DND-41 (cell line): ENCODE measurements at regions not wholly inside any gene's neighbourhood (a gene's known extent, or its start where the extent isn't known, plus 50 kb on each side); places are given as distances from the start of the nearest gene placed in this dataset.

Experiments
- ATAC-seq: fragments of 200-7000 bp; cut with Tn5 transposase; 3 replicates; pipeline ENCODE4 v1.9.1; 2021; ENCODE audit warnings: low read depth; ENCODE audit not compliant: insufficient read depth
- DNase-seq: peaks from one replicate; pipeline ENCODE4 v3.0.0-alpha.2; 2020
- H2AFZ ChIP-seq: 2 replicates; pipeline ENCODE4 v1.6.0; 2012; ENCODE audit warnings: low read depth, low read length
- H3K27ac ChIP-seq: 2 replicates; pipeline ENCODE4 v1.5.1; 2012; ENCODE audit warnings: low read length, inconsistent platforms
- H3K27me3 ChIP-seq: fragments of 200-600 bp; sonication (generic); 2 replicates; pipeline ENCODE4 v1.6.0; 2012; ENCODE audit warnings: low read length, mild to moderate bottlenecking, inconsistent platforms; ENCODE audit not compliant: insufficient read depth, poor library complexity
- H3K36me3 ChIP-seq: 2 replicates; pipeline ENCODE4 v1.5.1; 2012; ENCODE audit warnings: low read length, inconsistent platforms; ENCODE audit not compliant: insufficient read depth
- H3K4me1 ChIP-seq: 2 replicates; pipeline ENCODE4 v1.5.1; 2012; ENCODE audit warnings: mild to moderate bottlenecking, low read length; ENCODE audit not compliant: insufficient read depth
- H3K4me2 ChIP-seq: 2 replicates; pipeline ENCODE4 v1.6.0; 2012; ENCODE audit warnings: mild to moderate bottlenecking, moderate library complexity, low read length, inconsistent platforms; ENCODE audit not compliant: insufficient read depth
- H3K4me3 ChIP-seq, 2 experiments: fragments of 200-600 bp in 1 of 2; shearing (Covaris generic) in 1 of 2; 2 replicates each; pipeline ENCODE4 v1.5.1; 2012 to 2016; ENCODE audit warnings: inconsistent platforms in 2 of 2, low read length in 2 of 2, mild to moderate bottlenecking in 2 of 2, low read depth in 1 of 2, moderate library complexity in 1 of 2
- H3K79me2 ChIP-seq: 2 replicates; pipeline ENCODE4 v1.6.0; 2012; ENCODE audit warnings: low read length, inconsistent platforms; ENCODE audit not compliant: insufficient read depth
- H3K9ac ChIP-seq: 2 replicates; pipeline ENCODE4 v1.6.0; 2012; ENCODE audit warnings: low read depth, mild to moderate bottlenecking, inconsistent platforms, low read length, moderate library complexity
- H3K9me3 ChIP-seq: 2 replicates; pipeline ENCODE4 v1.5.1; 2012; ENCODE audit warnings: low read length, moderate library complexity, mild to moderate bottlenecking, inconsistent platforms; ENCODE audit not compliant: insufficient read depth, severe bottlenecking
- H4K20me1 ChIP-seq: 2 replicates; pipeline ENCODE4 v1.6.0; 2012; ENCODE audit warnings: low read length; ENCODE audit not compliant: insufficient read depth
- EZH2 ChIP-seq: IDR thresholded peaks from 3 replicates; pipeline ENCODE4 v1.6.1; 2012; ENCODE audit warnings: borderline replicate concordance, low read depth, mild to moderate bottlenecking, moderate library complexity, low read length, inconsistent platforms; ENCODE audit not compliant: severe bottlenecking
- TF ChIP-seq, protein P1 (sequence below): IDR thresholded peaks from 2 replicates; pipeline ENCODE4 v1.5.1; 2012; ENCODE audit warnings: borderline replicate concordance, low read length, moderate library complexity, mild to moderate bottlenecking; ENCODE audit not compliant: poor library complexity, severe bottlenecking; ENCODE audit errors: extremely low read depth

DNA sequence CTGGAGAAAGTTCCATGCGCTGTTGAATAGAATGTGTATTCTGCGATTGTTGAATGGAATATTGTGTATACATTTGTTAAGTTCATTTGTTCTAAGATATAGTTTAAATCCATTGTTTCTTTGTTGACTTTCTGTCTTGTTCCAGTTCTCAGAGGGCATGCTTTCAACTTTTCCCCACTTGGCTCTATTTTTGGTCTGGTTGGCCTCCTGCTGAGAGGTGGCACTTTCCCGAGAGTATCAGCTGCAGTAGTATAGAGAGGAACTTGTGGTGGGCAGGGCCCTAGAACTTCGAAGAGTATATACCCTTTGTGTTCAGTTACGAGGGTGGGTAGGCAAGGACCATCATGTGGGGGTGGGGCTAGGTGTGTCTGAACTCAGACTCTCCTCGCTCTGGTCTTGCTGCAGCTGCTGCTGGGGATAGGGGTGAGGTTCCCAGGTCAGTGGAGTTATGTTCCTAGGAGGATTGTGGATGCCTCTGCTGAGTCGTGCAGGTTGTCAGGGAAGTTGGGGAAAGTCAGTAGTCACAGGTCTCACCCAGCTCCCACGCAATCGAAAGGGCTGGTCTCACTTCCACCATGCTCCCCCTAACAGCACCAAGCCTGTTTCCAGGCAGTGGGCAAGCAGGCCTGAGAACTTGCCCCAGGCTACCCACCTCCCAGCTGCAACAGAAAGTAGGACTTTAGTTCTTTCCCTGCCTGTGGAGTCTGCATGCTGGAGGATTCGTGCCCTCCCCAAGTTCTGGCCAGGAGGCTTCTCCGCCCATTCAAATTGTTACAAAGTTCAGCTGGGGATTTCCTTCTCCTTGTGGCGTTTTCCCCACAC is 118.9 kb upstream of the SSTR4 start:
- H3K9ac ChIP-seq, result no peak overlapping the region
- peak; percentile 49; the same call in 2 of the 3 replicates for ATAC-seq
- H3K79me2 ChIP-seq, result no peaks in the 10 kb centered on the region
- no peak overlapping the region for H3K4me2 ChIP-seq
- H4K20me1 ChIP-seq, result no peaks in the 10 kb centered on the region
- peak overlapping the region; percentile 28; the same call in 1 of the 2 replicates for H2AFZ ChIP-seq
- no peaks in the 10 kb centered on the region for H3K9me3 ChIP-seq
- no peaks in the 10 kb centered on the region for H3K27me3 ChIP-seq
- H3K27ac ChIP-seq, result no peak overlapping the region
- peak; percentile 26 for DNase-seq
- H3K36me3 ChIP-seq, result no peaks in the 10 kb centered on the region
- H3K4me1 ChIP-seq, result peaks cover 26% of the 10 kb centered on the region
- H3K4me3 ChIP-seq, result no peak overlapping the region
- TF ChIP-seq EZH2, result no peak
- TF ChIP-seq, protein P1, sequence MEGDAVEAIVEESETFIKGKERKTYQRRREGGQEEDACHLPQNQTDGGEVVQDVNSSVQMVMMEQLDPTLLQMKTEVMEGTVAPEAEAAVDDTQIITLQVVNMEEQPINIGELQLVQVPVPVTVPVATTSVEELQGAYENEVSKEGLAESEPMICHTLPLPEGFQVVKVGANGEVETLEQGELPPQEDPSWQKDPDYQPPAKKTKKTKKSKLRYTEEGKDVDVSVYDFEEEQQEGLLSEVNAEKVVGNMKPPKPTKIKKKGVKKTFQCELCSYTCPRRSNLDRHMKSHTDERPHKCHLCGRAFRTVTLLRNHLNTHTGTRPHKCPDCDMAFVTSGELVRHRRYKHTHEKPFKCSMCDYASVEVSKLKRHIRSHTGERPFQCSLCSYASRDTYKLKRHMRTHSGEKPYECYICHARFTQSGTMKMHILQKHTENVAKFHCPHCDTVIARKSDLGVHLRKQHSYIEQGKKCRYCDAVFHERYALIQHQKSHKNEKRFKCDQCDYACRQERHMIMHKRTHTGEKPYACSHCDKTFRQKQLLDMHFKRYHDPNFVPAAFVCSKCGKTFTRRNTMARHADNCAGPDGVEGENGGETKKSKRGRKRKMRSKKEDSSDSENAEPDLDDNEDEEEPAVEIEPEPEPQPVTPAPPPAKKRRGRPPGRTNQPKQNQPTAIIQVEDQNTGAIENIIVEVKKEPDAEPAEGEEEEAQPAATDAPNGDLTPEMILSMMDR, result no peak

DNA sequence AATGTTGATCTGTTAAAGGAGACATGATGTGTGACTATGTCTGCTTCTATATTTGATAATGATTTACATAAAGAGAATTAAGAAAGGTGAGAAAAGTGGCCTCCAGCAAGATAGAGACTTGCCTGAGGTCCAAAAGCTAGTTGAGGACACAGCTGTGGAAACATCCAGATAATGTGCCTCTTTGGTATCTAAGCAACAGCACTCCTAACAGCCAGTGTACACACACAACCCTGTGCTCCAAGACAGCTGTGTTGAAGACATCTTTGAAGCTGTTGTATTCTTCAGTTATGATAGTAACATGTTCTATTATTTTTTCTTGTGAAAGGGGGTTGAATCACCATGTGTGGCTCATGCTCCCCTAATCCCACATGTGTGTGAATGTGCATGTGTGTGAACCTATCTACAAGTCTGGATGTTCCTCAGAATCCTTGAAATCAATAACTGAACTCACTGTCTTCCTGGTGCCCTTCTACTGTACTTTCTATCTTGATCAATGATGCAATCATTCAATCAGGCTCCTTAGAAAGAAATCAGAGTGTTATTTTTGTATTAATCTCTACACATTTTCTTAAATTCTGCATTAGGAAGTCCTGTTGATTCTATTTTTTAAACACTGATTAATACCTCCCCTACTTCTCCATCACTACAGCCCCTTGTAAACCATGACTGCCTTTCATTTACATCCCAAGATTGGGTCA is 116.7 kb upstream of the SSTR4 start:
- no peaks in the 10 kb centered on the region for H3K9me3 ChIP-seq
- no peaks in the 10 kb centered on the region for H3K27me3 ChIP-seq
- no peaks in the 10 kb centered on the region for H3K79me2 ChIP-seq
- H4K20me1 ChIP-seq, result no peaks in the 10 kb centered on the region
- no peak overlapping the region for H3K4me3 ChIP-seq
- DNase-seq (no peak), ATAC-seq (no peak)
- TF ChIP-seq, protein P1, result no peak
- TF ChIP-seq EZH2, result no peak
- H3K27ac ChIP-seq, result no peak overlapping the region
- H3K9ac ChIP-seq, result no peak overlapping the region
- peaks cover 42% of the 10 kb centered on the region for H3K4me1 ChIP-seq
- no peak overlapping the region for H2AFZ ChIP-seq
- no peak overlapping the region for H3K4me2 ChIP-seq
- H3K36me3 ChIP-seq, result no peaks in the 10 kb centered on the region

DNA sequence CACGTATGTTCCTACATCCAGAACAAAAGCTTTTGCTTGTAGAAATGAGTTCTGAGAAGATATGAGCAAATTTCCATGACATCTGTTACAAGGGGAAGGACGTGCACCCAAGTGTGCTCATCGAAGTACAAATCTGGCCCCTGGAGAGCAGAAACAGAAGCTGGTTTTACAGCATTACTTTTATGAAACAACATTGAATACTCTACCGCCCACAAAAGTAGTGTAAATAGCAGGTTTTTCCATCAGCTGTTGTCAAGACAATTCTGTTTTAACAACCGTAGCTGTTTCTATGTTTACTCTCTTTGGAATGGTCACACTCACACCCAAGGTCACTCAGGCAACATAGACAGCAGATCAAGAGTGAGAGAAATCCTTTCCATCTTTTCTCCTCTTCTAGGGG is 114.2 kb upstream of the SSTR4 start:
- Histone ChIP-seq H3K27me3 (no peaks in the 10 kb centered on the region), H3K79me2 (no peaks in the 10 kb centered on the region), H3K9me3 (no peaks in the 10 kb centered on the region), H3K4me1 (peaks cover 37% of the 10 kb centered on the region), H4K20me1 (no peaks in the 10 kb centered on the region), H3K4me3 (no peak overlapping the region), H3K27ac (no peak overlapping the region), H2AFZ (no peak overlapping the region), H3K36me3 (no peaks in the 10 kb centered on the region), H3K9ac (no peak overlapping the region), H3K4me2 (no peak overlapping the region)
- TF ChIP-seq EZH2, result no peak
- TF ChIP-seq, protein P1, result no peak
- no peak for DNase-seq
- ATAC-seq, result no peak
